Tibial nerve (tissue), 4 donors: ENCODE measurements at regions not wholly inside any gene's neighbourhood (a gene's known extent, or its start where the extent isn't known, plus 50 kb on each side); places are given as distances from the start of the nearest gene placed in this dataset.
"Not testable (repeated sequence)": the region's sequence is repeated elsewhere in the genome, so short reads cannot be mapped to it uniquely, and the experiment has no call there.

Source experiments
- EP300 ChIP-seq, 2 donors: sonication (generic); formaldehyde crosslinking; IDR thresholded peaks; one replicate each; pipeline ENCODE4 v1.6.1; 2017; ENCODE audit warnings: antibody characterized with exemption in 2 of 2, mild to moderate bottlenecking in 1 of 2
- POLR2A ChIP-seq, 2 donors: fragments of 450-650 bp; IDR thresholded peaks; one replicate each; pipeline ENCODE4 v1.6.1; 2017; ENCODE audit warnings: antibody characterized with exemption in 2 of 2, mild to moderate bottlenecking in 2 of 2, moderate library complexity in 2 of 2
- TF ChIP-seq, protein P1 (sequence below), 5 experiments: fragments of 200-600 bp in 3 of 5; fragments of 450-650 bp in 2 of 5; sonication (generic) in 3 of 5; IDR thresholded peaks; one replicate each; pipeline ENCODE4 v1.5.1; 2016 to 2019; ENCODE audit warnings: antibody characterized with exemption in 5 of 5, mild to moderate bottlenecking in 3 of 5, moderate library complexity in 2 of 5

DNA sequence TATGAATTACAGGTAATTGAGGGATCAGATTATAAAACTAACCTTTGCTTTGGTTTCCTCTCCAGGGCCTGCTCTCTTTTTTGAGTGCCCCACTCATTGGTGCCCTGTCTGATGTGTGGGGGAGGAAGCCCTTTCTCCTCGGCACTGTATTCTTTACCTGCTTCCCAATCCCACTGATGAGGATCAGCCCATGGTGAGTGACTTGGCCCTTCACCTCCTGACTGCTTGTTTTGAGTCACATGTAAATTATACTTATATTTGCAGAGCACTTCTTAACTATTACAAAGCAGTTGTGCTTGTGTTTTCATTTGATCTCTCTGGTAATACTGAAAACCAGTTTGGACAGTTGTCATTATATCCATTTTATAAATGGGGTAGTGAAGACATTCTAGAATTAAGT lies 109.9 kb upstream of the NUTM2F start:
- TF ChIP-seq POLR2A, EP300 (IDR thresholded peaks at IDR 0.05): not testable (repeated sequence)
- TF ChIP-seq, protein P1, sequence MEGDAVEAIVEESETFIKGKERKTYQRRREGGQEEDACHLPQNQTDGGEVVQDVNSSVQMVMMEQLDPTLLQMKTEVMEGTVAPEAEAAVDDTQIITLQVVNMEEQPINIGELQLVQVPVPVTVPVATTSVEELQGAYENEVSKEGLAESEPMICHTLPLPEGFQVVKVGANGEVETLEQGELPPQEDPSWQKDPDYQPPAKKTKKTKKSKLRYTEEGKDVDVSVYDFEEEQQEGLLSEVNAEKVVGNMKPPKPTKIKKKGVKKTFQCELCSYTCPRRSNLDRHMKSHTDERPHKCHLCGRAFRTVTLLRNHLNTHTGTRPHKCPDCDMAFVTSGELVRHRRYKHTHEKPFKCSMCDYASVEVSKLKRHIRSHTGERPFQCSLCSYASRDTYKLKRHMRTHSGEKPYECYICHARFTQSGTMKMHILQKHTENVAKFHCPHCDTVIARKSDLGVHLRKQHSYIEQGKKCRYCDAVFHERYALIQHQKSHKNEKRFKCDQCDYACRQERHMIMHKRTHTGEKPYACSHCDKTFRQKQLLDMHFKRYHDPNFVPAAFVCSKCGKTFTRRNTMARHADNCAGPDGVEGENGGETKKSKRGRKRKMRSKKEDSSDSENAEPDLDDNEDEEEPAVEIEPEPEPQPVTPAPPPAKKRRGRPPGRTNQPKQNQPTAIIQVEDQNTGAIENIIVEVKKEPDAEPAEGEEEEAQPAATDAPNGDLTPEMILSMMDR (IDR thresholded peaks at IDR 0.05): not testable (repeated sequence)
